DND-41 (cell line): ENCODE measurements at regions not wholly inside any gene's neighbourhood (a gene's known extent, or its start where the extent isn't known, plus 50 kb on each side); places are given as distances from the start of the nearest gene placed in this dataset.

Source experiments
- CTCF ChIP-seq: IDR thresholded peaks from 2 replicates; pipeline ENCODE4 v1.5.1; 2012; ENCODE audit warnings: borderline replicate concordance, low read length, moderate library complexity, mild to moderate bottlenecking; ENCODE audit not compliant: poor library complexity, severe bottlenecking; ENCODE audit errors: extremely low read depth
- EZH2 ChIP-seq: IDR thresholded peaks from 3 replicates; pipeline ENCODE4 v1.6.1; 2012; ENCODE audit warnings: borderline replicate concordance, low read depth, mild to moderate bottlenecking, moderate library complexity, low read length, inconsistent platforms; ENCODE audit not compliant: severe bottlenecking

DNA sequence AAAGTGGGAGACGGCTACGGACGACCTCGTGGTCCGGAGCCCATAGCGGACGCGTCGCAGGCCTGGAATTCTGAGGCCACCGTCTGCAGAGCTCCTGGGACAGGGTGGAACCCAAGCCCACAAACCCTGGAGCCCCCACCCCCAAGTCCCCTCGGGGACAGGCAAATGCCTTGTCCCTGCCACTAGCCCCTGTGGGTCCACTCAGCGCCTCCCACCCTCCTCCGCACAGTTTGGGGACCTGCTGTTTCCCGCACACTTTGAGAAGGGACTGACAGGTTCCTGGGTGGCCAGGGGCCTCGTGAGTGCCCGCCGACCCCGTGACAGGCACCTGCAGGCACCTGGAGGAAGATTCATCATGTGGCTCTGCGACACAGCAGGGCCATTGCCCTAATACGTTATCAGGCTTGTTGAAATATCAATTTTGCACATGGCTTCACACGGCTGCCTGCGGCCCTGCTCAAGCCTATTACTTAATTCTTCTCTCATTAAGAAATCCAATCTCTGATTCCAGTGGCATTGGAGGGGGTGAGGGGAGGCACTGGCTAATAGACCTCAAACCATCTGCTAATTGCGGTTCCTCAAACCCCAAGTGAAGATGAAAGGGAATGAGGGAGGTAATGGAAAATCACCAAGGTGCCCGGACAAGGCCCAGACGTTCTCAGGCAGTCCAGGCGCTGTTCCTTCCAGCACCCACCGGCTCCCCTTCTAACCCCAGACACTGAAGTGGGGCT, 672.5 kb downstream of the BRD1 start:
- TF ChIP-seq CTCF = no peak
- no peak for TF ChIP-seq EZH2
